ENCODE measurements at regions not wholly inside any gene's neighbourhood (a gene's known extent, or its start where the extent isn't known, plus 50 kb on each side); places are given as distances from the start of the nearest gene placed in this dataset.

DNA sequence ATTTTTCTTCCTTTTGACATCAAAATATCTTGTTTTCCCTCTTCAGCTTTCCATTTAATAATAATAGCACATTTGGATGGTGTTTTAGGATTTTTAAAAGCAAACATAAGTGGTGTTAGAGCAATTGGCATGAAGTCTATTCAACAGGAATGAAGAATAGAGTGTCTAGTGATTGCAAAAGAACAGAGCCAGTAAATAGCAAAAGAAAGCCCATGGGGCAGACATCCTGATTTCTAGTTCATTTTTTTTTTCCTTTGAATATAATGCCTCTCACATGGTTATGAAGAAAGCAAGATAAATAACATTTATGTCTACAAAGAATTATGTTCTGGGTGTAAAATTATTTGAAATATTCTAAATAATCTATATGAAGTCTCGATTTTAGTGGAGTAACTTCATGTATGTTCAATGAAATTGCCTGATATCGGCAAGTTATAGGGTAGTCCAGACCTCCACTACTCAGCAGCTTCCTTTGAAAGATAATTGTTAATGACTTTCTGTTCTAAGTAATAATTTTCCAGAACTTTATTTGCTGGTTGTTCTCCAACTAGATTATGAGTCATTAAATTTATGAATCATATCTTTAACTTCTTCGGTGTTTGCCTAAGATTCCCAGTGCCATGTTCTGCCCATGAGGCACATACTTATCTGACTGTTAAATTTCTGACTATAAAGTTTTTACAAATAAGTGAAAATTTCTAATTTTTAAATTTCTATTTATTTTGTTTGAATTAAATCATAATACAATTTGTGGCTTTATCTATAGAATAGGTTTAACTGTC is 587.9 kb downstream of the TLL1 start:
- TF ChIP-seq, protein P1, sequence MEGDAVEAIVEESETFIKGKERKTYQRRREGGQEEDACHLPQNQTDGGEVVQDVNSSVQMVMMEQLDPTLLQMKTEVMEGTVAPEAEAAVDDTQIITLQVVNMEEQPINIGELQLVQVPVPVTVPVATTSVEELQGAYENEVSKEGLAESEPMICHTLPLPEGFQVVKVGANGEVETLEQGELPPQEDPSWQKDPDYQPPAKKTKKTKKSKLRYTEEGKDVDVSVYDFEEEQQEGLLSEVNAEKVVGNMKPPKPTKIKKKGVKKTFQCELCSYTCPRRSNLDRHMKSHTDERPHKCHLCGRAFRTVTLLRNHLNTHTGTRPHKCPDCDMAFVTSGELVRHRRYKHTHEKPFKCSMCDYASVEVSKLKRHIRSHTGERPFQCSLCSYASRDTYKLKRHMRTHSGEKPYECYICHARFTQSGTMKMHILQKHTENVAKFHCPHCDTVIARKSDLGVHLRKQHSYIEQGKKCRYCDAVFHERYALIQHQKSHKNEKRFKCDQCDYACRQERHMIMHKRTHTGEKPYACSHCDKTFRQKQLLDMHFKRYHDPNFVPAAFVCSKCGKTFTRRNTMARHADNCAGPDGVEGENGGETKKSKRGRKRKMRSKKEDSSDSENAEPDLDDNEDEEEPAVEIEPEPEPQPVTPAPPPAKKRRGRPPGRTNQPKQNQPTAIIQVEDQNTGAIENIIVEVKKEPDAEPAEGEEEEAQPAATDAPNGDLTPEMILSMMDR (IDR thresholded peaks at IDR 0.05; ENCODE audit: borderline replicate concordance, control extremely low read depth, extremely low read depth, insufficient read depth, missing control alignments) = no peak
- in situ Hi-C loops (cut with MboI; ENCODE audit: low sequenced_read_pairs, unreplicated experiment) = no loop called here

DNA sequence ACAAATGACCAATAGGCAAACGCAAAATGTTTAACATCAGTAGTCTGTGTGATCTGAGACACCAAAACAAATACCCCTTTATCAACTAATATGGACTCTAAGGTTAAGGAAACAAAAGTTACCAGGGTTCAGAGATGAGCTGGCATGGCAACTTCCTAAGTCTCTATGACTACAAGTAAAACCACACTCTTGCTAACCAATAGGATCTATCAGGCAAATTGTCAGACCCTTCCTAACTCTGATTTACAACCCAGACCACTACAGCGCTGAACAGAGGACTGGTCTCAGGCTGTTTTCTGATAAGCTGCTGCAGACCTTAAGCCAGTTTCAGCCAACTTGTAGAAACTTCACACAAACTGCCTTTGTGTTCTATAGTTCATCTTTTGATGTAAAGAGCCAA is 608.0 kb downstream of the TLL1 start:
- DNase-seq (ENCODE audit: low spot score) = no peak
- in situ Hi-C loops (cut with MboI; ENCODE audit: low sequenced_read_pairs, unreplicated experiment) = no loop called here
- TF ChIP-seq, protein P1 (IDR thresholded peaks at IDR 0.05; ENCODE audit: borderline replicate concordance, control extremely low read depth, extremely low read depth, insufficient read depth, missing control alignments) = no peak

More for the DNA sequence above, 587.9 kb downstream of the TLL1 start:
- no peak for DNase-seq (ENCODE audit: low spot score)

DNA sequence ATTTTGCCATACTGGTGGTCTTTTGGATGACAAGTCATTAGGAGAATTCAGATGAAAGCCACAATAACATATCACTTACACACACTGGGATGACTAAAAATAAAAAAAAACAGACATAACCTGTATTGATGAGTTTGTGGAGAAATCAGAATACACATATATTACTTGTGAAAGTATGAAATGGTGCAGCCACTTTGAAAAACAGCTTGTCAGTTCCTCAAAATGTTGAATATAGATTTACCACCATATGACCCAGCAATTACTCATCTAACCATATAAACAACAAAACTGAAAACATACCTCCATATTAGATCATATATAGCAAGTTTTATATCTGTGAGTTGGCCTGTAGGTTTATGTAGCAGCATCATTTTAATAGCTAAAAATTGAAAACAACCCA is 608.7 kb downstream of the TLL1 start:
- in situ Hi-C loops (cut with MboI; ENCODE audit: low sequenced_read_pairs, unreplicated experiment) = no loop called here
- TF ChIP-seq, protein P1 (IDR thresholded peaks at IDR 0.05; ENCODE audit: borderline replicate concordance, control extremely low read depth, extremely low read depth, insufficient read depth, missing control alignments) = no peak
- no peak for DNase-seq (ENCODE audit: low spot score)

DNA sequence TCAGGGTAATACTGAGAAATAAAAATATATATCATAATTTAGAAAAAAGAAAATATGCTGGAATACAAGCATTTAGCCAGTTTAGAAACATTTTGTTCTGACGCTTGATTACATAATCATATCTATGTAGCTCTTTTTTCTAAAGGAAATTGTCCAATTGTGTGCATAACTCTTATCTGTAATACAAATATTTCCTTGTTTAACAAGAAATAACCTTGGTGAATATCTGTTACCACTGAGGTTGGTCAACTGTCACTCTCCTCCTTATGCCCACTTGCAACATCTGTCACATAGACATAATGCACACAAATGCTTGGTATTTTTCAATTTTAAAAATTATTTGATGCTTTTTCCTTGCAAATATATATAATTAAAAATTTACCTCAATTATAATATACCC is 609.7 kb downstream of the TLL1 start:
- no peak for DNase-seq (ENCODE audit: low spot score)
- in situ Hi-C loops (cut with MboI; ENCODE audit: low sequenced_read_pairs, unreplicated experiment) = no loop called here
- TF ChIP-seq, protein P1 (IDR thresholded peaks at IDR 0.05; ENCODE audit: borderline replicate concordance, control extremely low read depth, extremely low read depth, insufficient read depth, missing control alignments) = no peak

DNA sequence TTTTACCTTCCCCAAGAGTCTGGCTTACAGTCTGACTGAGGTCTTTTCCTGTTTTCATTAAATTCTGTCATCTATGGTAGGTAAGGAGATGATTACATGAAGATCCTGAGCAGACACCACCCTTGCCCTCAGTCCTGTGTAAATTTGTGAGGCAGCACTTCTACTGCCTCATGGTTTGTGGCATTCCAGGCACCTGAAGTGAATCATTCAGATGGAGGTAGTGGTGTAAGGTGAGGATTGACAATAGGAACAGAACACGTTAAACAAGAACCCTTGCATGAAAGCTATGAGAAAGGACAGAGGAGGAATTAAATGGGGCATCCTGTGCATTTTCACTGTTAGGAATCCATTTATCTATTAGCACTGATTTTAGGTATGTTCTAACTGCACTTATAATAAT is 618.6 kb downstream of the TLL1 start:
- DNase-seq (ENCODE audit: low spot score) = no peak
- TF ChIP-seq, protein P1 (IDR thresholded peaks at IDR 0.05; ENCODE audit: borderline replicate concordance, control extremely low read depth, extremely low read depth, insufficient read depth, missing control alignments) = no peak
- in situ Hi-C loops (cut with MboI; ENCODE audit: low sequenced_read_pairs, unreplicated experiment) = no loop called here

DNA sequence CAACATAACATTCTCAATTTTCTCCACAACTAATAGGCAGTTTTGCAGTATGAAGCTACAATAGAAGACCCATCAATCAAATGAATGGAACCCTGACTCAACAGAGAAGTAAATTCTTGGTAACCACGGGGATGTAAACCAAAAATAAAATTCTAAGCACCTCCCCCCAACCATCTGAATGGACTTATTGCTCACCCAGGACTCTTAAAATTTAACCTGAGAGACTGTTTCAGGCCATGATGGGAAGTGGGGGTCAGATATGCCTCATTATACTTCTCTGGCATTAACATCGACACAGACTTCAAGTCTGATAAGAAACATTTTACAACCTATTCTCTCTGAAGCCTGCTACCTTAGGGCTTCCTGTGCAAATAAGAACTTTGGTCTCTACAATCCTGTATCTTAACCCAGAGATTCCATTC is 620.9 kb downstream of the TLL1 start:
- TF ChIP-seq, protein P1 (IDR thresholded peaks at IDR 0.05; ENCODE audit: borderline replicate concordance, control extremely low read depth, extremely low read depth, insufficient read depth, missing control alignments) = no peak
- in situ Hi-C loops (cut with MboI; ENCODE audit: low sequenced_read_pairs, unreplicated experiment) = no loop called here
- no peak for DNase-seq (ENCODE audit: low spot score)
